Mesenchymal stem cell (in vitro differentiated cells and primary cell): ENCODE measurements at regions not wholly inside any gene's neighbourhood (a gene's known extent, or its start where the extent isn't known, plus 50 kb on each side); places are given as distances from the start of the nearest gene placed in this dataset.
A peak's percentile ranks its signal among the peaks of the same experiment; 100 is the strongest.

Source experiments
- DNase-seq: peaks from one replicate; pipeline ENCODE4 v3.0.0-alpha.2; 2013
- H2AFZ ChIP-seq: one replicate; pipeline ENCODE4 v1.6.1; 2013; ENCODE audit warnings: low read depth, mild to moderate bottlenecking, control low read depth, inconsistent platforms, low read length, moderate library complexity
- H2AK5ac ChIP-seq: 2 replicates; pipeline ENCODE4 v1.6.1; 2013; ENCODE audit warnings: low read length, moderate library complexity, mild to moderate bottlenecking, inconsistent platforms; ENCODE audit not compliant: severe bottlenecking
- H2BK120ac ChIP-seq: one replicate; pipeline ENCODE4 v1.6.1; 2013; ENCODE audit warnings: low read depth, mild to moderate bottlenecking, inconsistent platforms, low read length, moderate library complexity
- H2BK12ac ChIP-seq, 2 experiments: one replicate each; pipeline ENCODE4 v1.6.1; 2013; ENCODE audit warnings: inconsistent platforms in 2 of 2, low read length in 2 of 2, mild to moderate bottlenecking in 2 of 2, moderate library complexity in 2 of 2, control low read depth in 1 of 2
- H2BK15ac ChIP-seq: one replicate; pipeline ENCODE4 v1.6.1; 2013; ENCODE audit warnings: mild to moderate bottlenecking, low read depth, inconsistent platforms; ENCODE audit not compliant: poor library complexity, severe bottlenecking
- H2BK5ac ChIP-seq: 2 replicates; pipeline ENCODE4 v1.6.1; 2013; ENCODE audit warnings: low read depth, mild to moderate bottlenecking, low read length, control low read depth, inconsistent platforms; ENCODE audit not compliant: poor library complexity, severe bottlenecking
- H3K14ac ChIP-seq, 2 experiments: one replicate each; pipeline ENCODE4 v1.6.1; 2013; ENCODE audit warnings: inconsistent platforms in 2 of 2, low read length in 2 of 2, control low read depth in 1 of 2, mild to moderate bottlenecking in 1 of 2, moderate library complexity in 1 of 2
- H3K18ac ChIP-seq, 2 experiments: one replicate each; pipeline ENCODE4 v1.6.1; 2013; ENCODE audit warnings: inconsistent platforms in 2 of 2, low read length in 2 of 2, control low read depth in 1 of 2, low read depth in 1 of 2, mild to moderate bottlenecking in 1 of 2
- H3K23ac ChIP-seq, 2 experiments: one replicate each; pipeline ENCODE4 v1.6.1; 2013; ENCODE audit warnings: inconsistent platforms in 2 of 2, low read length in 2 of 2, mild to moderate bottlenecking in 2 of 2, moderate library complexity in 2 of 2, control low read depth in 1 of 2
- H3K27ac ChIP-seq: 2 replicates; pipeline ENCODE4 v1.5.1; 2013; ENCODE audit warnings: mild to moderate bottlenecking, moderate library complexity, low read length, control low read depth, inconsistent platforms; ENCODE audit not compliant: poor library complexity, severe bottlenecking
- H3K27me3 ChIP-seq, 2 experiments: 2 replicates each; pipeline versions ENCODE4 v1.6.1 to v1.7.0; 2013; ENCODE audit warnings: low read length in 2 of 2, mild to moderate bottlenecking in 2 of 2, moderate library complexity in 2 of 2, control low read depth in 1 of 2, inconsistent platforms in 1 of 2; ENCODE audit not compliant: control insufficient read depth in 1 of 2, insufficient read depth in 1 of 2
- H3K36me3 ChIP-seq, 2 experiments: 2 replicates each; pipeline versions ENCODE4 v1.6.1 to v1.7.0; 2013; ENCODE audit warnings: low read length in 2 of 2, control low read depth in 1 of 2, inconsistent platforms in 1 of 2, low read depth in 1 of 2, mild to moderate bottlenecking in 1 of 2; ENCODE audit not compliant: insufficient read depth in 2 of 2, control insufficient read depth in 1 of 2
- H3K4ac ChIP-seq, 2 experiments: one replicate each; pipeline ENCODE4 v1.6.1; 2013; ENCODE audit warnings: inconsistent platforms in 2 of 2, low read length in 2 of 2, mild to moderate bottlenecking in 2 of 2, moderate library complexity in 2 of 2, control low read depth in 1 of 2, low read depth in 1 of 2
- H3K4me1 ChIP-seq: 2 replicates; pipeline ENCODE4 v1.6.1; 2013; ENCODE audit warnings: low read depth, low read length, control low read depth; ENCODE audit not compliant: control insufficient read depth, insufficient read depth
- H3K4me2 ChIP-seq: 2 replicates; pipeline ENCODE4 v1.6.1; 2013; ENCODE audit warnings: low read length, mild to moderate bottlenecking, inconsistent platforms; ENCODE audit not compliant: poor library complexity, severe bottlenecking
- H3K4me3 ChIP-seq, 2 experiments: 2 replicates each; pipeline versions ENCODE4 v1.5.1 to v1.7.0; 2013; ENCODE audit warnings: low read length in 2 of 2, mild to moderate bottlenecking in 2 of 2, control low read depth in 1 of 2, low read depth in 1 of 2; ENCODE audit not compliant: insufficient read depth in 1 of 2
- H3K79me1 ChIP-seq: replicated peaks from 2 replicates; pipeline ENCODE4 v1.6.1; 2013; ENCODE audit warnings: mild to moderate bottlenecking, control low read depth, low read length, inconsistent platforms; ENCODE audit not compliant: poor library complexity, severe bottlenecking
- H3K9ac ChIP-seq: 2 replicates; pipeline ENCODE4 v1.7.0; 2013; ENCODE audit warnings: mild to moderate bottlenecking, low read length, moderate library complexity
- H3K9me3 ChIP-seq: 2 replicates; pipeline ENCODE4 v1.7.0; 2013; ENCODE audit warnings: mild to moderate bottlenecking, low read length; ENCODE audit not compliant: control insufficient read depth
- H4K8ac ChIP-seq: one replicate; pipeline ENCODE4 v1.6.1; 2013; ENCODE audit warnings: inconsistent platforms, mild to moderate bottlenecking, low read length, moderate library complexity
- H4K91ac ChIP-seq: one replicate; pipeline ENCODE4 v1.6.1; 2013; ENCODE audit warnings: mild to moderate bottlenecking, low read length, inconsistent platforms
- WGBS: methylation state at CpG from one replicate; pipeline ENCODE4 v1.1.7; 2013; ENCODE audit warnings: mixed read lengths; 5-methylcytosine and 5-hydroxymethylcytosine counted together

- Histone ChIP-seq H3K36me3 (no peaks in the 10 kb centered on the region), H3K4me3 (peak overlapping the region; percentile 89 to 91), H3K4me2 (peak overlapping the region; percentile 69), H2BK15ac (no peak overlapping the region), H3K27me3 (no peaks in the 10 kb centered on the region), H2BK12ac (peak overlapping the region in 1 of 2 experiments; percentile 34), H3K14ac (peak overlapping the region; percentile 86), H3K9me3 (no peaks in the 10 kb centered on the region), H4K8ac (peak overlapping the region; percentile 88), H4K91ac (peak overlapping the region; percentile 95), H2AFZ (peak overlapping the region; percentile 48), H3K9ac (peak overlapping the region; percentile 100), H3K4me1 (peaks cover 11% of the 10 kb centered on the region), H3K18ac (peak overlapping the region; percentile 87 to 92), H3K27ac (no peak overlapping the region), H2BK120ac (peak overlapping the region; percentile 92), H2AK5ac (no peak overlapping the region), H2BK5ac (no peak overlapping the region), H3K79me1 (peaks cover 2% of the 10 kb centered on the region), H3K23ac (peak overlapping the region in 1 of 2 experiments; percentile 37), H3K4ac (peak overlapping the region; percentile 75 to 80)
- under 1% methylated on average over 51 of the region's 61 CpGs for WGBS
- DNase-seq, result peak; percentile 89
These were observed 80.4 kb upstream of the AK4 start for GRCh38 chr1:65067491-65068201.

GRCh38 chr1:65068202-65069010 is 79.6 kb upstream of the AK4 start:
- Histone ChIP-seq H3K4me1 (peaks cover 11% of the 10 kb centered on the region), H3K23ac (no peak overlapping the region), H3K27ac (no peak overlapping the region), H3K27me3 (no peaks in the 10 kb centered on the region), H3K14ac (no peak overlapping the region), H3K36me3 (no peaks in the 10 kb centered on the region), H3K9ac (peak overlapping the region; percentile 100), H2BK5ac (no peak overlapping the region), H2BK120ac (peak overlapping the region; percentile 64), H2AK5ac (no peak overlapping the region), H2BK15ac (no peak overlapping the region), H4K8ac (peak overlapping the region; percentile 74), H3K4me3 (peak overlapping the region; percentile 63 to 85), H4K91ac (no peak overlapping the region), H2BK12ac (no peak overlapping the region), H3K9me3 (no peaks in the 10 kb centered on the region), H3K4ac (peak overlapping the region; percentile 66 to 80), H2AFZ (peak overlapping the region; percentile 48), H3K4me2 (peak overlapping the region; percentile 69), H3K79me1 (peaks cover 2% of the 10 kb centered on the region), H3K18ac (peak overlapping the region; percentile 72 to 87)
- peak; percentile 56 for DNase-seq
- 9% methylated on average over 16 of the region's 20 CpGs for WGBS

GRCh38 chr1:65069011-65069565 is 78.9 kb upstream of the AK4 start:
- Histone ChIP-seq H2BK120ac (no peak overlapping the region), H3K9me3 (no peaks in the 10 kb centered on the region), H2BK5ac (no peak overlapping the region), H3K4me3 (peak overlapping the region in 1 of 2 experiments; percentile 85), H3K4ac (no peak overlapping the region), H2AK5ac (no peak overlapping the region), H3K9ac (peak overlapping the region; percentile 100), H3K4me1 (peaks cover 11% of the 10 kb centered on the region), H3K18ac (no peak overlapping the region), H3K4me2 (peak overlapping the region; percentile 69), H3K23ac (no peak overlapping the region), H3K79me1 (peaks cover 2% of the 10 kb centered on the region), H2BK12ac (no peak overlapping the region), H3K14ac (no peak overlapping the region), H3K36me3 (no peaks in the 10 kb centered on the region), H3K27ac (no peak overlapping the region), H2AFZ (no peak overlapping the region), H2BK15ac (no peak overlapping the region), H4K8ac (no peak overlapping the region), H4K91ac (no peak overlapping the region), H3K27me3 (no peaks in the 10 kb centered on the region)
- DNase-seq, result no peak
- 94% methylated on average over 2 of the region's 6 CpGs for WGBS

- H3K27ac ChIP-seq, result no peak overlapping the region
- H3K4me3 ChIP-seq, result no peak overlapping the region
- 86% methylated on average over 3 of the region's 3 CpGs for WGBS
- no peak overlapping the region for H3K23ac ChIP-seq
- no peak overlapping the region for H2BK5ac ChIP-seq
- H3K4me2 ChIP-seq, result no peak overlapping the region
- H4K91ac ChIP-seq, result no peak overlapping the region
- H2BK15ac ChIP-seq, result no peak overlapping the region
- no peaks in the 10 kb centered on the region for H3K36me3 ChIP-seq
- no peak for DNase-seq
- H3K4me1 ChIP-seq, result peaks cover 1% of the 10 kb centered on the region
- H2BK12ac ChIP-seq, result no peak overlapping the region
- no peak overlapping the region for H3K9ac ChIP-seq
- no peak overlapping the region for H2AFZ ChIP-seq
- H3K18ac ChIP-seq, result no peak overlapping the region
- H3K14ac ChIP-seq, result no peak overlapping the region
- no peak overlapping the region for H2BK120ac ChIP-seq
- no peaks in the 10 kb centered on the region for H3K27me3 ChIP-seq
- no peaks in the 10 kb centered on the region for H3K79me1 ChIP-seq
- no peak overlapping the region for H4K8ac ChIP-seq
- no peak overlapping the region for H3K4ac ChIP-seq
- no peak overlapping the region for H2AK5ac ChIP-seq
- no peaks in the 10 kb centered on the region for H3K9me3 ChIP-seq
These were observed 75.2 kb upstream of the AK4 start for GRCh38 chr1:65072845-65073244.
